GM13976 (cell line): ENCODE measurements at regions not wholly inside any gene's neighbourhood (a gene's known extent, or its start where the extent isn't known, plus 50 kb on each side); places are given as distances from the start of the nearest gene placed in this dataset.
"Not testable (repeated sequence)": the region's sequence is repeated elsewhere in the genome, so short reads cannot be mapped to it uniquely, and the experiment has no call there.

Experiments
- DNase-seq: peaks from one replicate; pipeline ENCODE4 v3.0.0; 2012; ENCODE audit warnings: low spot score
- in situ Hi-C: fragments of 300-500 bp; cut with MboI; formaldehyde crosslinking; loops from one replicate; pipeline ENCODE4 v1.12.0; 2022; ENCODE audit warnings: low sequenced_read_pairs, mixed read lengths, inconsistent platforms; ENCODE audit not compliant: unreplicated experiment
- TF ChIP-seq, protein P1 (sequence below): IDR thresholded peaks from 2 replicates; pipeline ENCODE4 v1.5.1; 2012; ENCODE audit warnings: borderline replicate concordance, mild to moderate bottlenecking; ENCODE audit not compliant: insufficient read depth; ENCODE audit errors: extremely low read depth, missing control alignments, control extremely low read depth

GRCh38 chr11:87810486-87810885 lies 364.8 kb downstream of the RAB38 start:
- in situ Hi-C loops, result no loop called here
- DNase-seq, result no peak
- TF ChIP-seq, protein P1, sequence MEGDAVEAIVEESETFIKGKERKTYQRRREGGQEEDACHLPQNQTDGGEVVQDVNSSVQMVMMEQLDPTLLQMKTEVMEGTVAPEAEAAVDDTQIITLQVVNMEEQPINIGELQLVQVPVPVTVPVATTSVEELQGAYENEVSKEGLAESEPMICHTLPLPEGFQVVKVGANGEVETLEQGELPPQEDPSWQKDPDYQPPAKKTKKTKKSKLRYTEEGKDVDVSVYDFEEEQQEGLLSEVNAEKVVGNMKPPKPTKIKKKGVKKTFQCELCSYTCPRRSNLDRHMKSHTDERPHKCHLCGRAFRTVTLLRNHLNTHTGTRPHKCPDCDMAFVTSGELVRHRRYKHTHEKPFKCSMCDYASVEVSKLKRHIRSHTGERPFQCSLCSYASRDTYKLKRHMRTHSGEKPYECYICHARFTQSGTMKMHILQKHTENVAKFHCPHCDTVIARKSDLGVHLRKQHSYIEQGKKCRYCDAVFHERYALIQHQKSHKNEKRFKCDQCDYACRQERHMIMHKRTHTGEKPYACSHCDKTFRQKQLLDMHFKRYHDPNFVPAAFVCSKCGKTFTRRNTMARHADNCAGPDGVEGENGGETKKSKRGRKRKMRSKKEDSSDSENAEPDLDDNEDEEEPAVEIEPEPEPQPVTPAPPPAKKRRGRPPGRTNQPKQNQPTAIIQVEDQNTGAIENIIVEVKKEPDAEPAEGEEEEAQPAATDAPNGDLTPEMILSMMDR, result no peak

DNA sequence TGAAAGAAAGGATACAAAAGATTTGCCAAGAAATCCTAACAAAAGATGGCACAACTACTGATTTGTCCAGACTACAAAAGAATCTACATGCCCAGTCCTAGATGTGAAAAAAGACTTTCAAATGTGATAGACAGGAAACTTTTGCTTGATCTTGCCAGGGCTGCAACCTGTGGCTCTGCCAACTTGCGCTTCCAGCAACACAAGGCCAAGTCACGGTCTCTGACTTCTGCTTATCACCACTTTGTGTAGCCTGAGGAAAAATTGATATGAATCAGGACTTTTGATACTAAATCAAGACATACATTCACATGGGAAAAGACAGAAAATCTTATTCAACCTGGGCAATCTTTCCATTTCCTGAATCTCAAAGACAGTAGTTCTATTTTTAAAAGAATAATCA lies 366.0 kb downstream of the RAB38 start:
- no peak for DNase-seq
- TF ChIP-seq, protein P1, result no peak
- in situ Hi-C loops, result no loop called here

DNA sequence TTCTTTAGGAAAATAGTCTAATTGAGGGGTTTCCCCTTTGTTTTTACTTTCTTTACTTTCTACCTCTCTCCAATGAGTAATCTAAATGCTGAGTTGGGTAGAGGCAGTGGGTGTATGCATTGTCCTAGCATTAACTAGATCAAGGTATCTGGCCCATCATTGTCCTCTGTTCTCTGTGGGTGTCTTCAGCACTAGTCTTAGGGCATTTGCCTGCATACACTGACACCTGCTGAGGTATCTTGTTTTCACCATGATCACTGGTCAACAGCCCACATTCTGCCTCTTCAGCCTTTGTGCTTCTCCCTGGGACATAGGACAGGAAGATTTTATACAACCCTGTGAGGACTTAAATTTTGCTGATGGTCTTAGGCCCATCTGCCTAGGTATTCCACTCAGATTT lies 371.1 kb downstream of the RAB38 start:
- DNase-seq, result no peak
- in situ Hi-C loops, result no loop called here
- TF ChIP-seq, protein P1, result no peak

- TF ChIP-seq, protein P1, result no peak
- in situ Hi-C loops, result no loop called here
- DNase-seq, result no peak
Observed at GRCh38 chr11:87803748-87804147, 371.5 kb downstream of the RAB38 start.

- in situ Hi-C loops, DNase-seq: not testable (repeated sequence)
Observed at GRCh38 chr11:87784862-87785261, 390.4 kb downstream of the RAB38 start.

DNA sequence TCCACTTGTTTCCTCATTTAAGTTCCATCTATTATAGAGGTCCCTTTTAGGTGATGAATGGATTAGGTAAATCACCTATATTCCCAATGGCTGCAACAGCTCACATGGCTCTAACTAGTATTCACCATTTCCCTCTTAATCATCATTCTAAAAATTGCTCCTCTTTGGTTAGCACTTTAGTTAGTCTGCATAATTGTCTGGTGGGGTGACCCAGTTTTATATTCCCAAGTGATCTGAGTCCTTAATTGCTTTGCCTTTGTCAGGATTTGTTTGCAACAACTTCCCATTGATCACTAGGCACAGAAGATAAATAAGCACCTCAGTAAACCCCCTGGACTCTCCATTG lies 395.2 kb downstream of the RAB38 start:
- DNase-seq, result no peak
- in situ Hi-C loops, result no loop called here
- TF ChIP-seq, protein P1, result no peak

DNA sequence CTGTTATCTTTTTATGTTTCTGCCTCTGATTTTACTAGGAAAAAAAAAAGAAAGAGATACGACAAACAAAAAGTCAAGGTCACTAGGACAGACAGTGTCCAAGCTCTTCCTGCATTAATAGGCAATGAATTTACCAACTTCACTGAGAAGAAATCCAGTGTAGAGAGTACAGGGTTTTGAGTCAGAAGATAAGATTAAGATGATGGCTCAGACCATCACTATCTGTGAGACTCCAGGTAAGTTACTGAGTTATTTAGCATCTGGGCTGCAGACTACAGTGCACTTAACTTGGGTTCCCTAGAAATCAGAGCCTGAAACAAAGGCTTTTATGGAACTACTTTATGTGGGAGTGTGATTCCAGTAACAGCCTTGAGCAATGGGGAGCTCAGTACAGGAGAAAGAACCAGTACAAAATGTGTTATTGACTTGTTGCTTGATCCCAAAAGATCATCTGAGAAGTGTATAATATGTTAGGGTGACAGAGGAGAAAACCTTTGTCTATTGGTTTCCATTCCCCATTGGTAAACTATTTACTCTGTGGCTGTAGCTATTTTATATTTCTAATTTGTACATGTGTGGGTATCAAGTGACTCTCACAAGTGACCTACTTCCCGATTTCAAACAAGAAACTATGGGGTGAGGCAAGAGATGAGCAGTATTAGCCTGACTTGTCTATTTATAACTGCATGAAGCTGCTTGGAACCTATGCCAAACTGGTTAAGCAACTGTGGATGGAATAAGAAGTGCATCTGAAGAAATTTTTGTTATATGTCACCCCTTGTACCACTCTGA lies 395.8 kb downstream of the RAB38 start:
- DNase-seq, result no peak

More for the DNA sequence above, 395.8 kb downstream of the RAB38 start:
- in situ Hi-C loops, result no loop called here
- TF ChIP-seq, protein P1, result no peak
